DOHH2 (cell line): ENCODE measurements at regions not wholly inside any gene's neighbourhood (a gene's known extent, or its start where the extent isn't known, plus 50 kb on each side); places are given as distances from the start of the nearest gene placed in this dataset.

Experiments used
- EZH2phosphoT487 ChIP-seq: fragments of 200-600 bp; sonication (generic); IDR thresholded peaks from 2 replicates; pipeline ENCODE4 v1.6.1; 2017; ENCODE audit warnings: borderline replicate concordance, mild to moderate bottlenecking, antibody characterized with exemption, low read length, moderate library complexity, mixed read lengths
- TF ChIP-seq, protein P1 (sequence below): fragments of 200-600 bp; sonication (generic); IDR thresholded peaks from one replicate; pipeline ENCODE4 v1.5.1; 2014; ENCODE audit warnings: antibody characterized with exemption, mild to moderate bottlenecking, low read depth, low read length; ENCODE audit not compliant: poor library complexity, severe bottlenecking

DNA sequence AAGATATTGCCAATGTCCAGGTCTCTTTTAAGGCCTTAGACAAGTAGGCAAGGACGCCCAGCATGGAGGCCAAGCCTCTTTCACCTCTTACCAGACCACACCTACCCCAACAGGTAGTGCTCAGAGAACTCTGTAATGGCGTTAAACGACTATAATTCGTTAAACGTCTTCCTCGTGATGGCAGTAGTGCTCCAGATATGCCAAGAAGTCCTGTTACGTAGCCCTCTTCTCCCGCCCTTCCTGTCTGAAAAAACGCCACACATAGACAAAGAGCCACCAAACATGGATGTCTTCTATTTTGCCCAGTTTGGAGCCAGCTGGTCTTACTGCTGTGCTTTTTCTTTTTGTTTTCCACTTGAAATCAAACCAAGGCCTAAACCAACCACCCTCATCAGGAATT, 190.7 kb downstream of the OR13H1 start:
- TF ChIP-seq, protein P1, sequence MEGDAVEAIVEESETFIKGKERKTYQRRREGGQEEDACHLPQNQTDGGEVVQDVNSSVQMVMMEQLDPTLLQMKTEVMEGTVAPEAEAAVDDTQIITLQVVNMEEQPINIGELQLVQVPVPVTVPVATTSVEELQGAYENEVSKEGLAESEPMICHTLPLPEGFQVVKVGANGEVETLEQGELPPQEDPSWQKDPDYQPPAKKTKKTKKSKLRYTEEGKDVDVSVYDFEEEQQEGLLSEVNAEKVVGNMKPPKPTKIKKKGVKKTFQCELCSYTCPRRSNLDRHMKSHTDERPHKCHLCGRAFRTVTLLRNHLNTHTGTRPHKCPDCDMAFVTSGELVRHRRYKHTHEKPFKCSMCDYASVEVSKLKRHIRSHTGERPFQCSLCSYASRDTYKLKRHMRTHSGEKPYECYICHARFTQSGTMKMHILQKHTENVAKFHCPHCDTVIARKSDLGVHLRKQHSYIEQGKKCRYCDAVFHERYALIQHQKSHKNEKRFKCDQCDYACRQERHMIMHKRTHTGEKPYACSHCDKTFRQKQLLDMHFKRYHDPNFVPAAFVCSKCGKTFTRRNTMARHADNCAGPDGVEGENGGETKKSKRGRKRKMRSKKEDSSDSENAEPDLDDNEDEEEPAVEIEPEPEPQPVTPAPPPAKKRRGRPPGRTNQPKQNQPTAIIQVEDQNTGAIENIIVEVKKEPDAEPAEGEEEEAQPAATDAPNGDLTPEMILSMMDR: no peak
- TF ChIP-seq EZH2phosphoT487: no peak
